Body of pancreas (tissue), 4 donors: ENCODE measurements at regions not wholly inside any gene's neighbourhood (a gene's known extent, or its start where the extent isn't known, plus 50 kb on each side); places are given as distances from the start of the nearest gene placed in this dataset.

Experiments
- ATAC-seq: fragments of 150-250 bp; one replicate; pipeline ENCODE4 v1.9.1; 2016
- DNase-seq, 4 donors: peaks; one replicate each; pipeline ENCODE4 v3.0.0-alpha.2; 2019
- H3K27ac ChIP-seq, 4 donors: fragments of 200-600 bp; sonication (generic); 1 replicate in 3 of 4; 2 replicates in 1 of 4; pipeline versions ENCODE4 v1.5.1 to v1.6.1; 2016 to 2019; ENCODE audit warnings: mild to moderate bottlenecking in 1 of 4, mixed read lengths in 1 of 4, moderate library complexity in 1 of 4
- H3K27me3 ChIP-seq, 2 donors: fragments of 200-600 bp; sonication (generic); one replicate each; pipeline ENCODE4 v1.6.0; 2016; ENCODE audit warnings: mild to moderate bottlenecking in 1 of 2
- H3K36me3 ChIP-seq, 2 donors: fragments of 200-600 bp; sonication (generic); replicated peaks in 1 of 2; 2 replicates each; pipeline ENCODE4 v1.5.1; 2016; ENCODE audit warnings: low read depth in 2 of 2; ENCODE audit not compliant: insufficient read depth in 1 of 2
- H3K4me1 ChIP-seq: fragments of 200-600 bp; sonication (generic); one replicate; pipeline ENCODE4 v1.6.0; 2016
- H3K4me3 ChIP-seq, 2 donors: fragments of 200-600 bp; sonication (generic); 1 replicate in 1 of 2; 2 replicates in 1 of 2; pipeline ENCODE4 v1.5.1; 2016 to 2019
- H3K9me3 ChIP-seq, 3 donors: fragments of 200-600 bp; sonication (generic); 1 replicate in 2 of 3; 2 replicates in 1 of 3; pipeline ENCODE4 v1.5.1; 2016
- CTCF ChIP-seq, 7 experiments: fragments of 450-650 bp in 4 of 7; fragments of 200-600 bp in 3 of 7; sonication (generic) in 3 of 7; IDR thresholded peaks; one replicate each; pipeline ENCODE4 v1.5.1; 2016 to 2019; ENCODE audit warnings: antibody characterized with exemption in 7 of 7
- POLR2A ChIP-seq, 3 donors: fragments of 450-650 bp; IDR thresholded peaks; one replicate each; pipeline ENCODE4 v1.6.1; 2016; ENCODE audit warnings: antibody characterized with exemption in 3 of 3, mild to moderate bottlenecking in 2 of 3
- WGBS, 2 donors: methylation state at CpG; one replicate each; pipeline ENCODE4 v1.1.5; 2017; 5-methylcytosine and 5-hydroxymethylcytosine counted together
- intact Hi-C: fragments of 100-400 bp; cut with DNase I; formaldehyde crosslinking; loops from one replicate; pipeline ENCODE4 v1.15.1; 2023

GRCh38 chr18:48488388-48488850 is 50.4 kb upstream of the CTIF start:
- peaks cover 20% of the 10 kb centered on the region for H3K4me1 ChIP-seq
- peak; percentile 81 to 89 (median 86) for DNase-seq
- H3K27ac ChIP-seq, result peak overlapping the region; percentile 4 to 56 (median 32)
- 24 to 34% methylated on average over 3 of the region's 3 CpGs for WGBS, 2 donors
- TF ChIP-seq CTCF (IDR thresholded peaks at IDR 0.05) (no peak), POLR2A (IDR thresholded peaks at IDR 0.05) (no peak)
- intact Hi-C loops, result no loop called here
- H3K27me3 ChIP-seq, result no peaks in the 10 kb centered on the region
- peak; percentile 94 for ATAC-seq
- H3K4me3 ChIP-seq, result no peak overlapping the region
- no peaks in the 10 kb centered on the region for H3K36me3 ChIP-seq
- H3K9me3 ChIP-seq, result no peaks in the 10 kb centered on the region

GRCh38 chr18:48486754-48487153 is 52.1 kb upstream of the CTIF start:
- WGBS, 2 donors, result 40 to 42% methylated on average over 2 of the region's 2 CpGs
- no peak for DNase-seq
- Histone ChIP-seq H3K27ac (no peak overlapping the region), H3K9me3 (no peaks in the 10 kb centered on the region), H3K36me3 (no peaks in the 10 kb centered on the region), H3K4me3 (no peak overlapping the region), H3K27me3 (no peaks in the 10 kb centered on the region), H3K4me1 (peaks cover 12% of the 10 kb centered on the region)
- TF ChIP-seq CTCF (IDR thresholded peaks at IDR 0.05) (no peak), POLR2A (IDR thresholded peaks at IDR 0.05) (no peak)
- intact Hi-C loops, result no loop called here
- no peak for ATAC-seq

GRCh38 chr18:48485828-48486405 is 52.9 kb upstream of the CTIF start:
- intact Hi-C loops, result no loop called here
- H3K27me3 ChIP-seq, result no peaks in the 10 kb centered on the region
- no peak overlapping the region for H3K27ac ChIP-seq
- DNase-seq (no peak), ATAC-seq (no peak)
- no peaks in the 10 kb centered on the region for H3K36me3 ChIP-seq
- no peaks in the 10 kb centered on the region for H3K9me3 ChIP-seq
- TF ChIP-seq POLR2A (IDR thresholded peaks at IDR 0.05) (no peak), CTCF (IDR thresholded peaks at IDR 0.05) (no peak)
- no peak overlapping the region for H3K4me3 ChIP-seq
- peaks cover 12% of the 10 kb centered on the region for H3K4me1 ChIP-seq
- 77 to 78% methylated on average over 5 of the region's 5 CpGs for WGBS, 2 donors

DNA sequence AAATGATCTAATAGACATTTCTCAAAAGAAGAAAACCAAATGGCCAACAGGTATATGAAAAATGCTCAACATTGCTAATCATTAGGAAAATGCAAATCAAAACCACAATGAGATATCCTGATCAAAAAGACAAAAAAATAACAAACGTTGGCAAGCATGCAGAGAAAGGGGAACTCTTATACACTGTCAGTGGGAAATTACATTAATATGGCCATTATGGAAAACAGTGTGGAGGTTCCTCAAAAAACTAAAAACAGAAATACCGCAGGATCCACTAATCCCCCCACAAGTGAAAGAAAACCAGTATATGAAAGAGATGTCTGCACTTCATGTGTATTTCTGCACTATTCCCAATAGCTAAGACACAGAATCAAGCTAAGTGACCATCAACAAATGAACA is 57.7 kb upstream of the CTIF start:
- no peaks in the 10 kb centered on the region for H3K9me3 ChIP-seq
- intact Hi-C loops, result no loop called here

More for the DNA sequence above, 57.7 kb upstream of the CTIF start:
- no peak overlapping the region for H3K27ac ChIP-seq
- no peak for ATAC-seq
- H3K27me3 ChIP-seq, result no peaks in the 10 kb centered on the region
- peaks cover 2% of the 10 kb centered on the region for H3K4me1 ChIP-seq
- TF ChIP-seq CTCF (IDR thresholded peaks at IDR 0.05), result no peak
- TF ChIP-seq POLR2A (IDR thresholded peaks at IDR 0.05), result no peak
- no peaks in the 10 kb centered on the region for H3K36me3 ChIP-seq
- H3K4me3 ChIP-seq, result no peak overlapping the region
- 53 to 58% methylated on average over 2 of the region's 2 CpGs for WGBS, 2 donors
- DNase-seq, result no peak
